HCT116 (cell line): ENCODE measurements at regions not wholly inside any gene's neighbourhood (a gene's known extent, or its start where the extent isn't known, plus 50 kb on each side); places are given as distances from the start of the nearest gene placed in this dataset.

Experiments
- ATAC-seq: fragments of 200-7000 bp; cut with Tn5 transposase; 2 replicates; pipeline ENCODE4 v1.9.1; 2020; ENCODE audit warnings: mild to moderate bottlenecking, moderate library complexity
- BruUV-seq: library from RNA; stranded (reverse); fragments of 400-500 nt; replicated peaks from 2 replicates; lab custom pipeline; 2021; lab: Mats Ljungman, UMichigan
- CTCF ChIA-PET: fragments of 300-600 bp; sonication (Branson Sonifier 250); formaldehyde crosslinking; loops from one replicate; lab custom pipeline; 2021; ENCODE audit warnings: antibody characterized with exemption; lab: Charles Lee
- POLR2A ChIA-PET: fragments of 300-600, 350-600 bp; sonication (Branson Sonifier 250); formaldehyde crosslinking; loops from one replicate; lab custom pipeline; 2021; ENCODE audit warnings: antibody characterized with exemption; lab: Charles Lee
- RAD21 ChIA-PET, 2 experiments: fragments of 300-600 bp; sonication (Branson Sonifier 250); formaldehyde crosslinking; loops; one replicate each; lab custom pipeline; 2023; ENCODE audit warnings: low total read pairs in 2 of 2; ENCODE audit not compliant: uncharacterized antibody in 2 of 2, unreplicated experiment in 2 of 2, low non-redundant PET in 1 of 2; lab: Charles Lee
- DNase-seq: peaks from one replicate; pipeline ENCODE4 v3.0.0-alpha.2; 2010; ENCODE audit warnings: low read depth, low spot score
- H2AFZ ChIP-seq: fragments of 200-600 bp; shearing (Covaris generic), sonication (generic); 2 replicates; pipeline ENCODE4 v1.6.1; 2017; ENCODE audit warnings: low read depth, mixed run types, mixed read lengths, antibody characterized with exemption, low read length; ENCODE audit not compliant: poor library complexity, severe bottlenecking
- H3K27ac ChIP-seq: 2 replicates; pipeline ENCODE4 v1.5.1; 2012; ENCODE audit warnings: low read depth, low read length
- H3K27me3 ChIP-seq: fragments of 200-600 bp; sonication (generic); 2 replicates; pipeline ENCODE4 v1.6.1; 2016; ENCODE audit warnings: mixed run types, low read length, mixed read lengths; ENCODE audit not compliant: insufficient read depth
- H3K36me3 ChIP-seq, 2 experiments: fragments of 200-500 bp in 1 of 2; fragments of 200-600 bp in 1 of 2; sonication (Bioruptor generic) in 1 of 2; sonication (generic) in 1 of 2; 2 replicates each; pipeline versions ENCODE4 v1.5.1 to v1.6.1; 2014 to 2016; ENCODE audit warnings: low read length in 2 of 2, inconsistent platforms in 1 of 2, mixed read lengths in 1 of 2, mixed run types in 1 of 2; ENCODE audit not compliant: insufficient read depth in 2 of 2, control insufficient read depth in 1 of 2
- H3K4me1 ChIP-seq, 2 experiments: fragments of 200-600 bp in 1 of 2; sonication (generic) in 1 of 2; 2 replicates each; pipeline versions ENCODE4 v1.5.1 to v1.6.1; 2012 to 2017; ENCODE audit warnings: low read length in 2 of 2, inconsistent platforms in 1 of 2, mild to moderate bottlenecking in 1 of 2, mixed read lengths in 1 of 2, mixed run types in 1 of 2, moderate library complexity in 1 of 2; ENCODE audit not compliant: insufficient read depth in 2 of 2, control insufficient read depth in 1 of 2
- H3K4me2 ChIP-seq: fragments of 200-600 bp; sonication (generic); 2 replicates; pipeline ENCODE4 v1.6.1; 2017; ENCODE audit warnings: mixed run types, low read length, mixed read lengths
- H3K4me3 ChIP-seq, 2 experiments: fragments of 200-600 bp in 1 of 2; sonication (generic) in 1 of 2; replicated peaks in 1 of 2; 2 replicates each; pipeline ENCODE4 v1.5.1; 2011 to 2016; ENCODE audit warnings: low read length in 2 of 2, control low read depth in 1 of 2, low read depth in 1 of 2, mild to moderate bottlenecking in 1 of 2, mixed read lengths in 1 of 2, mixed run types in 1 of 2
- H3K79me2 ChIP-seq: fragments of 200-600 bp; sonication (generic); 2 replicates; pipeline ENCODE4 v1.6.1; 2017; ENCODE audit warnings: mild to moderate bottlenecking, mixed run types, low read length, moderate library complexity, mixed read lengths; ENCODE audit not compliant: insufficient read depth
- H3K9ac ChIP-seq: fragments of 200-600 bp; sonication (generic); 2 replicates; pipeline ENCODE4 v1.6.1; 2016; ENCODE audit warnings: low read length, mixed read lengths
- H3K9me2 ChIP-seq: fragments of 200-600 bp; sonication (generic), shearing (Covaris generic); 2 replicates; pipeline ENCODE4 v1.6.1; 2017; ENCODE audit warnings: mixed run types, mild to moderate bottlenecking, moderate library complexity; ENCODE audit not compliant: insufficient read depth
- H3K9me3 ChIP-seq, 2 experiments: fragments of 200-500 bp in 1 of 2; fragments of 200-600 bp in 1 of 2; sonication (Bioruptor generic) in 1 of 2; sonication (generic) in 1 of 2; 2 replicates each; pipeline ENCODE4 v1.6.1; 2014 to 2017; ENCODE audit warnings: low read length in 2 of 2, mixed read lengths in 2 of 2, inconsistent platforms in 1 of 2, low read depth in 1 of 2, mild to moderate bottlenecking in 1 of 2, mixed run types in 1 of 2, moderate library complexity in 1 of 2; ENCODE audit not compliant: control insufficient read depth in 1 of 2, insufficient read depth in 1 of 2
- H4K20me1 ChIP-seq: fragments of 200-600 bp; sonication (generic), shearing (Covaris generic); 2 replicates; pipeline ENCODE4 v1.6.1; 2017; ENCODE audit warnings: mixed run types, mild to moderate bottlenecking, moderate library complexity; ENCODE audit not compliant: insufficient read depth
- ATF3 ChIP-seq: IDR thresholded peaks from 2 replicates; pipeline ENCODE4 v1.6.1; 2012
- CTCF ChIP-seq, 3 experiments: fragments of 200-600 bp in 1 of 3; sonication (generic) in 1 of 3; IDR thresholded peaks in 2 of 3; conservative IDR thresholded peaks in 1 of 3; 2 replicates each; pipeline ENCODE4 v1.5.1; 2012 to 2017; ENCODE audit warnings: low read depth in 2 of 3, low read length in 2 of 3, antibody characterized with exemption in 1 of 3, borderline replicate concordance in 1 of 3, control low read depth in 1 of 3, mild to moderate bottlenecking in 1 of 3, mixed read lengths in 1 of 3, mixed run types in 1 of 3, moderate library complexity in 1 of 3; ENCODE audit not compliant: insufficient read depth in 1 of 3
- EGR1 ChIP-seq: IDR thresholded peaks from 2 replicates; pipeline ENCODE4 v1.6.1; 2012; ENCODE audit warnings: low read depth
- ELF1 ChIP-seq: IDR thresholded peaks from 2 replicates; pipeline ENCODE4 v1.6.1; 2012; ENCODE audit warnings: low read depth, borderline replicate concordance
- JUND ChIP-seq: IDR thresholded peaks from 2 replicates; pipeline ENCODE4 v1.6.1; 2012
- POLR2A ChIP-seq: IDR thresholded peaks from 2 replicates; pipeline ENCODE4 v1.7.0; 2011; ENCODE audit warnings: borderline replicate concordance; ENCODE audit not compliant: insufficient read depth, insufficient read length; ENCODE audit errors: extremely low read depth
- REST ChIP-seq: IDR thresholded peaks from 2 replicates; pipeline ENCODE4 v1.6.1; 2012; ENCODE audit warnings: low read depth
- SIN3A ChIP-seq: IDR thresholded peaks from 2 replicates; pipeline ENCODE4 v1.6.1; 2012; ENCODE audit warnings: low read depth
- SP1 ChIP-seq: IDR thresholded peaks from 2 replicates; pipeline ENCODE4 v1.6.1; 2012; ENCODE audit warnings: low read depth
- YY1 ChIP-seq: IDR thresholded peaks from 2 replicates; pipeline ENCODE4 v1.6.1; 2011; ENCODE audit warnings: low read length, low read depth, moderate library complexity, mild to moderate bottlenecking; ENCODE audit not compliant: insufficient replicate concordance; ENCODE audit errors: extremely low read depth
- intact Hi-C: fragments of 100-400 bp; cut with micrococcal nuclease; formaldehyde crosslinking; loops from 2 replicates; pipeline ENCODE4 v1.10.0; 2022

- ChIA-PET RAD21 (no interaction called here), POLR2A (no interaction called here), CTCF (no interaction called here)
- Histone ChIP-seq H3K4me1 (no peaks in the 10 kb centered on the region), H3K9ac (no peak overlapping the region), H3K36me3 (no peaks in the 10 kb centered on the region), H3K9me3 (no peaks in the 10 kb centered on the region), H3K79me2 (no peaks in the 10 kb centered on the region), H3K4me2 (no peak overlapping the region), H3K4me3 (no peak overlapping the region), H3K27ac (no peak overlapping the region), H2AFZ (no peak overlapping the region), H3K27me3 (peaks cover 29% of the 10 kb centered on the region; the same call in 1 of the 2 replicates), H3K9me2 (no peaks in the 10 kb centered on the region), H4K20me1 (no peaks in the 10 kb centered on the region)
- TF ChIP-seq YY1 (no peak), SIN3A (no peak), ATF3 (no peak), EGR1 (no peak), ELF1 (no peak), REST (no peak), SP1 (no peak), CTCF (IDR thresholded peaks at IDR 0.05 in 2 of 3, conservative IDR thresholded peaks at IDR 0.05 in 1 of 3; ENCODE audit: borderline replicate concordance in 1 of 3, insufficient read depth in 1 of 3, low read depth in 2 of 3, low read length in 2 of 3) (no peak), POLR2A (no peak), JUND (no peak)
- BruUV-seq, result no TSS peak
- ATAC-seq (no peak), DNase-seq (no peak)
- intact Hi-C loops, result no loop called here
These were observed 335.7 kb upstream of the PPP2R3A start for GRCh38 chr3:135629701-135630408.
